ENCODE measurements at regions not wholly inside any gene's neighbourhood (a gene's known extent, or its start where the extent isn't known, plus 50 kb on each side); places are given as distances from the start of the nearest gene placed in this dataset.

- TF ChIP-seq CTCF (IDR thresholded peaks at IDR 0.05; ENCODE audit: low read depth, low read length, poor library complexity, severe bottlenecking) (no peak), EZH2phosphoT487 (IDR thresholded peaks at IDR 0.05; ENCODE audit: borderline replicate concordance, low read length) (no peak)
Observed at GRCh38 chr18:42473611-42474010, 518.6 kb downstream of the PIK3C3 start.

Measured in DOHH2 (cell line).